ENCODE measurements at regions not wholly inside any gene's neighbourhood (a gene's known extent, or its start where the extent isn't known, plus 50 kb on each side); places are given as distances from the start of the nearest gene placed in this dataset.

DNA sequence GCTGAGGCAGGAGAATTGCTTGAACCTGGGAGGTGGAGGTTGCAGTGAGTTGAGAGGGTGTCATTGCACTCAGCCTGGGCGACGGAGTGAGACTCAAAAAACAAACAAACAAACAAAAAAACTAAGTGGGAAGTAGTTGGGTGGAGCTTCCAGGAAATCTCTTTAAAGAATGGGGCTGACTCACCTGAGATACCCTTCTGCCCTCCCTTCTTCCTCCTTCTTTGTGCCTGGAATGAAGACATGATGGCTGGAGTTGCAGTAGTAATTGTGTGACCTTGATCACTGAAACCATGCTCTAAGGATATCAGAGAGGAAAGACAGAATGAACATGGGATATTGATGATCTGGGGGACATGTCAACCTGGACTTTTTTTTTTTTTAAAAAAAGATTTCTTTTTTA is 87.6 kb upstream of the MED13L start:
- CTCF ChIA-PET = interaction anchor here (1.5 kb wide), 1 partner anchor 11 kb away, joined by 3 read pairs; no protein-coding TSS in a partner anchor
- no peaks in the 10 kb centered on the region for H3K27me3 Mint-ChIP-seq (ENCODE audit: insufficient read depth, unreplicated experiment)

GRCh38 chr12:116365606-116366455 is 88.3 kb upstream of the MED13L start:
- Histone ChIP-seq H3K27me3 (replicated peaks; ENCODE audit: control insufficient read depth, insufficient read depth, low read length) (no peaks in the 10 kb centered on the region), H3K36me3 (ENCODE audit: control insufficient read depth, insufficient read depth, low read length) (no peaks in the 10 kb centered on the region), H3K9me3 (no peaks in the 10 kb centered on the region), H3K4me1 (peaks cover 58% of the 10 kb centered on the region), H3K4me3 (ENCODE audit: low read depth, low read length) (no peak overlapping the region)
- Mint-ChIP-seq H3K9me3 (ENCODE audit: unreplicated experiment) (no peaks in the 10 kb centered on the region), H3K27ac (ENCODE audit: unreplicated experiment) (peak overlapping the region; percentile 12), H3K36me3 (ENCODE audit: insufficient read depth, unreplicated experiment) (peaks cover 11% of the 10 kb centered on the region), H3K4me3 (ENCODE audit: unreplicated experiment) (no peak overlapping the region), H3K27me3 (ENCODE audit: insufficient read depth, unreplicated experiment) (no peaks in the 10 kb centered on the region), H3K4me1 (ENCODE audit: low read depth, unreplicated experiment) (peaks cover 32% of the 10 kb centered on the region)
- ChIA-PET CTCF (interaction anchor here (1.5 kb wide), 1 partner anchor 11 kb away, joined by 3 read pairs; no protein-coding TSS in a partner anchor), POLR2A (no interaction called here)
- BruUV-seq (replicated peaks) = no TSS peak
- no peak for DNase-seq
- intact Hi-C loops (cut with micrococcal nuclease; ENCODE audit: unreplicated experiment) = no loop called here
- TF ChIP-seq, protein P1, sequence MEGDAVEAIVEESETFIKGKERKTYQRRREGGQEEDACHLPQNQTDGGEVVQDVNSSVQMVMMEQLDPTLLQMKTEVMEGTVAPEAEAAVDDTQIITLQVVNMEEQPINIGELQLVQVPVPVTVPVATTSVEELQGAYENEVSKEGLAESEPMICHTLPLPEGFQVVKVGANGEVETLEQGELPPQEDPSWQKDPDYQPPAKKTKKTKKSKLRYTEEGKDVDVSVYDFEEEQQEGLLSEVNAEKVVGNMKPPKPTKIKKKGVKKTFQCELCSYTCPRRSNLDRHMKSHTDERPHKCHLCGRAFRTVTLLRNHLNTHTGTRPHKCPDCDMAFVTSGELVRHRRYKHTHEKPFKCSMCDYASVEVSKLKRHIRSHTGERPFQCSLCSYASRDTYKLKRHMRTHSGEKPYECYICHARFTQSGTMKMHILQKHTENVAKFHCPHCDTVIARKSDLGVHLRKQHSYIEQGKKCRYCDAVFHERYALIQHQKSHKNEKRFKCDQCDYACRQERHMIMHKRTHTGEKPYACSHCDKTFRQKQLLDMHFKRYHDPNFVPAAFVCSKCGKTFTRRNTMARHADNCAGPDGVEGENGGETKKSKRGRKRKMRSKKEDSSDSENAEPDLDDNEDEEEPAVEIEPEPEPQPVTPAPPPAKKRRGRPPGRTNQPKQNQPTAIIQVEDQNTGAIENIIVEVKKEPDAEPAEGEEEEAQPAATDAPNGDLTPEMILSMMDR (IDR thresholded peaks at IDR 0.05; ENCODE audit: insufficient read depth in 1 of 2, low read depth in 1 of 2, low read length in 1 of 2, severe bottlenecking in 1 of 2, unreplicated experiment in 1 of 2) = no peak

More for the DNA sequence above, 87.6 kb upstream of the MED13L start:
- intact Hi-C loops (cut with micrococcal nuclease; ENCODE audit: unreplicated experiment) = no loop called here
- Histone ChIP-seq H3K9me3 (no peaks in the 10 kb centered on the region), H3K36me3 (ENCODE audit: control insufficient read depth, insufficient read depth, low read length) (no peaks in the 10 kb centered on the region), H3K4me1 (peaks cover 50% of the 10 kb centered on the region), H3K27me3 (replicated peaks; ENCODE audit: control insufficient read depth, insufficient read depth, low read length) (no peaks in the 10 kb centered on the region), H3K4me3 (ENCODE audit: low read depth, low read length) (no peak overlapping the region)
- Mint-ChIP-seq H3K36me3 (ENCODE audit: insufficient read depth, unreplicated experiment) (peaks cover 11% of the 10 kb centered on the region), H3K4me3 (ENCODE audit: unreplicated experiment) (no peak overlapping the region), H3K4me1 (ENCODE audit: low read depth, unreplicated experiment) (peaks cover 29% of the 10 kb centered on the region), H3K27ac (ENCODE audit: unreplicated experiment) (peak overlapping the region; percentile 12), H3K9me3 (ENCODE audit: unreplicated experiment) (no peaks in the 10 kb centered on the region)
- no peak for DNase-seq
- TF ChIP-seq, protein P1 (IDR thresholded peaks at IDR 0.05; ENCODE audit: insufficient read depth in 1 of 2, low read depth in 1 of 2, low read length in 1 of 2, severe bottlenecking in 1 of 2, unreplicated experiment in 1 of 2) = no peak
- POLR2A ChIA-PET = no interaction called here
- BruUV-seq (replicated peaks) = no TSS peak

DNA sequence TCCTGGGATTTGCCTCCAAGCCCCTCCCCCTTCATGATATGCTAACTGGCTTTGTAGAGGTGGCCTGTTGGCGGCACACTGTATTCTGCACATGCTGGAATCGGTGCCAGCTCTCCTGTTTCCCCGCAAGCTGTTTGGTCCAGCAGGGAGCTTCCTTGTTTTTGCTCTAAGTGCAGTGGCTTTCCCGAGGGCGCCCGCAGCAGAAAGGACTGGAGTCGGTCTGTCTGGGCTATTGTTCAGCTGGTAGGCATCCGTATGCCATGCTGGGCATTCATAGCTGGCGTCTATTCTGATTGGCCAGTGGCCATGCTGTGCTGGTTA is 88.9 kb upstream of the MED13L start:
- no peaks in the 10 kb centered on the region for H3K9me3 ChIP-seq
- POLR2A ChIA-PET = no interaction called here
- no peak overlapping the region for H3K4me3 ChIP-seq (ENCODE audit: low read depth, low read length)
- peaks cover 59% of the 10 kb centered on the region for H3K4me1 ChIP-seq
- TF ChIP-seq, protein P1 (IDR thresholded peaks at IDR 0.05; ENCODE audit: insufficient read depth in 1 of 2, low read depth in 1 of 2, low read length in 1 of 2, severe bottlenecking in 1 of 2, unreplicated experiment in 1 of 2) = no peak
- Mint-ChIP-seq H3K9me3 (ENCODE audit: unreplicated experiment) (no peaks in the 10 kb centered on the region), H3K4me1 (ENCODE audit: low read depth, unreplicated experiment) (peaks cover 32% of the 10 kb centered on the region), H3K4me3 (ENCODE audit: unreplicated experiment) (no peak overlapping the region), H3K27me3 (ENCODE audit: insufficient read depth, unreplicated experiment) (no peaks in the 10 kb centered on the region), H3K36me3 (ENCODE audit: insufficient read depth, unreplicated experiment) (peaks cover 11% of the 10 kb centered on the region), H3K27ac (ENCODE audit: unreplicated experiment) (peak overlapping the region; percentile 43)
- CTCF ChIA-PET = no interaction called here
- intact Hi-C loops (cut with micrococcal nuclease; ENCODE audit: unreplicated experiment) = no loop called here
- BruUV-seq (replicated peaks) = no TSS peak
- DNase-seq = no peak
- H3K36me3 ChIP-seq (ENCODE audit: control insufficient read depth, insufficient read depth, low read length) = no peaks in the 10 kb centered on the region
- no peaks in the 10 kb centered on the region for H3K27me3 ChIP-seq (replicated peaks; ENCODE audit: control insufficient read depth, insufficient read depth, low read length)
